ENCODE measurements at regions not wholly inside any gene's neighbourhood (a gene's known extent, or its start where the extent isn't known, plus 50 kb on each side); places are given as distances from the start of the nearest gene placed in this dataset.

- H3K4me3 Mint-ChIP-seq = no peak overlapping the region
- DNase-seq (ENCODE audit: low spot score) (no peak), ATAC-seq (no peak)
- no peak overlapping the region for H3K4me3 ChIP-seq
- H4K20me1 ChIP-seq (replicated peaks; ENCODE audit: insufficient read depth) = no peaks in the 10 kb centered on the region
- peaks cover 10% of the 10 kb centered on the region for H3K4me1 ChIP-seq (ENCODE audit: insufficient read depth)
- H3K27ac ChIP-seq (ENCODE audit: low read depth) = no peak overlapping the region
- H3K9me3 Mint-ChIP-seq = peaks cover 5% of the 10 kb centered on the region; the same call in 1 of the 3 replicates
- H3K4me2 ChIP-seq = no peak overlapping the region
- H3K79me2 ChIP-seq (replicated peaks; ENCODE audit: insufficient read depth) = no peaks in the 10 kb centered on the region
- H3K27me3 Mint-ChIP-seq (ENCODE audit: insufficient read depth, low read depth, poor library complexity) = peaks cover 3% of the 10 kb centered on the region
- TF ChIP-seq JUNB (IDR thresholded peaks at IDR 0.05; ENCODE audit: unreplicated experiment) (no peak), ZNF114 (CRISPR knock-in tag; IDR thresholded peaks at IDR 0.05) (no peak), EZH2phosphoT487 (IDR thresholded peaks at IDR 0.05; ENCODE audit: unreplicated experiment) (no peak), STAT1 (IDR thresholded peaks at IDR 0.05; ENCODE audit: unreplicated experiment) (no peak), EZH2 (IDR thresholded peaks at IDR 0.05; ENCODE audit: low read depth, unreplicated experiment) (no peak), POLR2AphosphoS5 (IDR thresholded peaks at IDR 0.05; ENCODE audit: low read depth) (no peak), CREB1 (CRISPR knock-in tag; IDR thresholded peaks at IDR 0.05; ENCODE audit: low read depth) (no peak), REST (IDR thresholded peaks at IDR 0.05; ENCODE audit: unreplicated experiment) (no peak), NANOG (IDR thresholded peaks at IDR 0.05; ENCODE audit: borderline replicate concordance) (no peak), ETS1 (IDR thresholded peaks at IDR 0.05) (no peak), ZNF331 (CRISPR knock-in tag; IDR thresholded peaks at IDR 0.05; ENCODE audit: low read depth) (no peak)
- TF ChIP-seq, protein P1, sequence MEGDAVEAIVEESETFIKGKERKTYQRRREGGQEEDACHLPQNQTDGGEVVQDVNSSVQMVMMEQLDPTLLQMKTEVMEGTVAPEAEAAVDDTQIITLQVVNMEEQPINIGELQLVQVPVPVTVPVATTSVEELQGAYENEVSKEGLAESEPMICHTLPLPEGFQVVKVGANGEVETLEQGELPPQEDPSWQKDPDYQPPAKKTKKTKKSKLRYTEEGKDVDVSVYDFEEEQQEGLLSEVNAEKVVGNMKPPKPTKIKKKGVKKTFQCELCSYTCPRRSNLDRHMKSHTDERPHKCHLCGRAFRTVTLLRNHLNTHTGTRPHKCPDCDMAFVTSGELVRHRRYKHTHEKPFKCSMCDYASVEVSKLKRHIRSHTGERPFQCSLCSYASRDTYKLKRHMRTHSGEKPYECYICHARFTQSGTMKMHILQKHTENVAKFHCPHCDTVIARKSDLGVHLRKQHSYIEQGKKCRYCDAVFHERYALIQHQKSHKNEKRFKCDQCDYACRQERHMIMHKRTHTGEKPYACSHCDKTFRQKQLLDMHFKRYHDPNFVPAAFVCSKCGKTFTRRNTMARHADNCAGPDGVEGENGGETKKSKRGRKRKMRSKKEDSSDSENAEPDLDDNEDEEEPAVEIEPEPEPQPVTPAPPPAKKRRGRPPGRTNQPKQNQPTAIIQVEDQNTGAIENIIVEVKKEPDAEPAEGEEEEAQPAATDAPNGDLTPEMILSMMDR (conservative IDR thresholded peaks at IDR 0.05; ENCODE audit: low read depth in 2 of 2) = no peak
- TF ChIP-seq, protein P2, sequence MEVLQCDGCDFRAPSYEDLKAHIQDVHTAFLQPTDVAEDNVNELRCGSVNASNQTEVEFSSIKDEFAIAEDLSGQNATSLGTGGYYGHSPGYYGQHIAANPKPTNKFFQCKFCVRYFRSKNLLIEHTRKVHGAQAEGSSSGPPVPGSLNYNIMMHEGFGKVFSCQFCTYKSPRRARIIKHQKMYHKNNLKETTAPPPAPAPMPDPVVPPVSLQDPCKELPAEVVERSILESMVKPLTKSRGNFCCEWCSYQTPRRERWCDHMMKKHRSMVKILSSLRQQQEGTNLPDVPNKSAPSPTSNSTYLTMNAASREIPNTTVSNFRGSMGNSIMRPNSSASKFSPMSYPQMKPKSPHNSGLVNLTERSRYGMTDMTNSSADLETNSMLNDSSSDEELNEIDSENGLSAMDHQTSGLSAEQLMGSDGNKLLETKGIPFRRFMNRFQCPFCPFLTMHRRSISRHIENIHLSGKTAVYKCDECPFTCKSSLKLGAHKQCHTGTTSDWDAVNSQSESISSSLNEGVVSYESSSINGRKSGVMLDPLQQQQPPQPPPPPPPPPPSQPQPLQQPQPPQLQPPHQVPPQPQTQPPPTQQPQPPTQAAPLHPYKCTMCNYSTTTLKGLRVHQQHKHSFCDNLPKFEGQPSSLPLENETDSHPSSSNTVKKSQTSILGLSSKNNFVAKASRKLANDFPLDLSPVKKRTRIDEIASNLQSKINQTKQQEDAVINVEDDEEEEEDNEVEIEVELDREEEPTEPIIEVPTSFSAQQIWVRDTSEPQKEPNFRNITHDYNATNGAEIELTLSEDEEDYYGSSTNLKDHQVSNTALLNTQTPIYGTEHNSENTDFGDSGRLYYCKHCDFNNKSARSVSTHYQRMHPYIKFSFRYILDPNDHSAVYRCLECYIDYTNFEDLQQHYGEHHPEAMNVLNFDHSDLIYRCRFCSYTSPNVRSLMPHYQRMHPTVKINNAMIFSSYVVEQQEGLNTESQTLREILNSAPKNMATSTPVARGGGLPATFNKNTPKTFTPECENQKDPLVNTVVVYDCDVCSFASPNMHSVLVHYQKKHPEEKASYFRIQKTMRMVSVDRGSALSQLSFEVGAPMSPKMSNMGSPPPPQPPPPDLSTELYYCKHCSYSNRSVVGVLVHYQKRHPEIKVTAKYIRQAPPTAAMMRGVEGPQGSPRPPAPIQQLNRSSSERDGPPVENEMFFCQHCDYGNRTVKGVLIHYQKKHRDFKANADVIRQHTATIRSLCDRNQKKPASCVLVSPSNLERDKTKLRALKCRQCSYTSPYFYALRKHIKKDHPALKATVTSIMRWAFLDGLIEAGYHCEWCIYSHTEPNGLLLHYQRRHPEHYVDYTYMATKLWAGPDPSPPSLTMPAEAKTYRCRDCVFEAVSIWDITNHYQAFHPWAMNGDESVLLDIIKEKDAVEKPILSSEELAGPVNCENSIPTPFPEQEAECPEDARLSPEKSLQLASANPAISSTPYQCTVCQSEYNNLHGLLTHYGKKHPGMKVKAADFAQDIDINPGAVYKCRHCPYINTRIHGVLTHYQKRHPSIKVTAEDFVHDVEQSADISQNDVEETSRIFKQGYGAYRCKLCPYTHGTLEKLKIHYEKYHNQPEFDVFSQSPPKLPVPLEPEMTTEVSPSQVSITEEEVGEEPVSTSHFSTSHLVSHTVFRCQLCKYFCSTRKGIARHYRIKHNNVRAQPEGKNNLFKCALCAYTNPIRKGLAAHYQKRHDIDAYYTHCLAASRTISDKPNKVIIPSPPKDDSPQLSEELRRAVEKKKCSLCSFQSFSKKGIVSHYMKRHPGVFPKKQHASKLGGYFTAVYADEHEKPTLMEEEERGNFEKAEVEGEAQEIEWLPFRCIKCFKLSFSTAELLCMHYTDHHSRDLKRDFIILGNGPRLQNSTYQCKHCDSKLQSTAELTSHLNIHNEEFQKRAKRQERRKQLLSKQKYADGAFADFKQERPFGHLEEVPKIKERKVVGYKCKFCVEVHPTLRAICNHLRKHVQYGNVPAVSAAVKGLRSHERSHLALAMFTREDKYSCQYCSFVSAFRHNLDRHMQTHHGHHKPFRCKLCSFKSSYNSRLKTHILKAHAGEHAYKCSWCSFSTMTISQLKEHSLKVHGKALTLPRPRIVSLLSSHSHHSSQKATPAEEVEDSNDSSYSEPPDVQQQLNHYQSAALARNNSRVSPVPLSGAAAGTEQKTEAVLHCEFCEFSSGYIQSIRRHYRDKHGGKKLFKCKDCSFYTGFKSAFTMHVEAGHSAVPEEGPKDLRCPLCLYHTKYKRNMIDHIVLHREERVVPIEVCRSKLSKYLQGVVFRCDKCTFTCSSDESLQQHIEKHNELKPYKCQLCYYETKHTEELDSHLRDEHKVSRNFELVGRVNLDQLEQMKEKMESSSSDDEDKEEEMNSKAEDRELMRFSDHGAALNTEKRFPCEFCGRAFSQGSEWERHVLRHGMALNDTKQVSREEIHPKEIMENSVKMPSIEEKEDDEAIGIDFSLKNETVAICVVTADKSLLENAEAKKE (CRISPR knock-in tag; IDR thresholded peaks at IDR 0.05) = no peak
- peaks cover 8% of the 10 kb centered on the region for H3K9me2 ChIP-seq (ENCODE audit: insufficient read depth)
- H2AFZ ChIP-seq = no peak overlapping the region
- peaks cover 2% of the 10 kb centered on the region; the same call in 1 of the 3 replicates for H3K36me3 Mint-ChIP-seq (ENCODE audit: low read depth)
- H3K27ac Mint-ChIP-seq = no peak overlapping the region
- H3K36me3 ChIP-seq (ENCODE audit: insufficient read depth) = no peaks in the 10 kb centered on the region
- H3K4me1 Mint-ChIP-seq = peaks cover 4% of the 10 kb centered on the region; the same call in 2 of the 3 replicates
- H3K27me3 ChIP-seq (ENCODE audit: insufficient read depth) = no peaks in the 10 kb centered on the region
- H3F3A ChIP-seq (replicated peaks; ENCODE audit: low read depth) = no peaks in the 10 kb centered on the region
Measured at GRCh38 chr16:51648526-51648925, 497.5 kb upstream of the SALL1 start.
